Neural progenitor cell (in vitro differentiated cells): ENCODE measurements at regions not wholly inside any gene's neighbourhood (a gene's known extent, or its start where the extent isn't known, plus 50 kb on each side); places are given as distances from the start of the nearest gene placed in this dataset.

Source experiments
- DNase-seq: peaks from one replicate; pipeline ENCODE4 v3.0.0-alpha.2; 2016; ENCODE audit warnings: low spot score
- H2AFZ ChIP-seq: fragments of 200-600 bp; sonication (generic); replicated peaks from 2 replicates; pipeline ENCODE4 v1.6.1; 2016; ENCODE audit warnings: antibody characterized with exemption
- H3F3A ChIP-seq: fragments of 200-600 bp; sonication (generic); 2 replicates; pipeline ENCODE4 v1.6.1; 2016; ENCODE audit warnings: antibody characterized with exemption, low read depth
- H3K27ac ChIP-seq: fragments of 200-600 bp; sonication (generic); 2 replicates; pipeline ENCODE4 v1.5.1; 2016; ENCODE audit warnings: mild to moderate bottlenecking
- H3K27me3 ChIP-seq: fragments of 200-600 bp; sonication (generic); 2 replicates; pipeline ENCODE4 v1.6.1; 2016; ENCODE audit warnings: mild to moderate bottlenecking, moderate library complexity
- H3K36me3 ChIP-seq: fragments of 200-600 bp; sonication (generic); 2 replicates; pipeline ENCODE4 v1.5.1; 2016
- H3K4me1 ChIP-seq: fragments of 200-600 bp; sonication (generic); 2 replicates; pipeline ENCODE4 v1.6.1; 2016; ENCODE audit warnings: mixed run types
- H3K4me2 ChIP-seq: fragments of 200-600 bp; sonication (generic); 2 replicates; pipeline ENCODE4 v1.6.1; 2016
- H3K4me3 ChIP-seq: fragments of 200-600 bp; sonication (generic); 2 replicates; pipeline ENCODE4 v1.5.1; 2016
- H3K79me2 ChIP-seq: fragments of 200-600 bp; sonication (generic); 2 replicates; pipeline ENCODE4 v1.6.1; 2016; ENCODE audit warnings: low read depth
- H3K9ac ChIP-seq: fragments of 200-600 bp; sonication (generic); 2 replicates; pipeline ENCODE4 v1.6.1; 2016
- H3K9me3 ChIP-seq: fragments of 200-600 bp; sonication (generic); 2 replicates; pipeline ENCODE4 v1.5.1; 2016; ENCODE audit warnings: low read depth
- H4K20me1 ChIP-seq: fragments of 200-600 bp; sonication (generic); 2 replicates; pipeline ENCODE4 v1.6.1; 2016; ENCODE audit warnings: low read depth
- H3K27ac Mint-ChIP-seq: 3 replicates; pipeline ENCODE4 v1.8.0; 2021; ENCODE audit warnings: mixed read lengths
- H3K27me3 Mint-ChIP-seq: 2 replicates; pipeline ENCODE4 v1.8.0; 2022; ENCODE audit warnings: low read depth, mild to moderate bottlenecking, inconsistent platforms, moderate library complexity, mixed read lengths; ENCODE audit not compliant: insufficient read depth
- H3K36me3 Mint-ChIP-seq: 3 replicates; pipeline ENCODE4 v1.8.0; 2021; ENCODE audit warnings: mixed read lengths
- H3K4me1 Mint-ChIP-seq: 3 replicates; pipeline ENCODE4 v1.8.0; 2021; ENCODE audit warnings: mixed read lengths
- H3K4me3 Mint-ChIP-seq: 3 replicates; pipeline ENCODE4 v1.8.0; 2021; ENCODE audit warnings: mild to moderate bottlenecking, moderate library complexity, mixed read lengths
- H3K9me3 Mint-ChIP-seq: 3 replicates; pipeline ENCODE4 v1.8.0; 2020; ENCODE audit warnings: mixed read lengths
- CTCF ChIP-seq: fragments of 200-600 bp; sonication (generic); IDR thresholded peaks from 2 replicates; pipeline ENCODE4 v1.5.1; 2017; ENCODE audit warnings: antibody characterized with exemption, mild to moderate bottlenecking
- EZH2 ChIP-seq: fragments of 200-600 bp; sonication (generic); IDR thresholded peaks from 2 replicates; pipeline ENCODE4 v1.6.1; 2017; ENCODE audit warnings: antibody characterized with exemption, mild to moderate bottlenecking, moderate library complexity
- EZH2phosphoT487 ChIP-seq: fragments of 200-600 bp; sonication (generic); IDR thresholded peaks from 2 replicates; pipeline ENCODE4 v1.6.1; 2017; ENCODE audit warnings: antibody characterized with exemption

- Histone ChIP-seq H3K27me3 (no peaks in the 10 kb centered on the region), H3K36me3 (no peaks in the 10 kb centered on the region), H3K79me2 (no peaks in the 10 kb centered on the region), H2AFZ (no peak overlapping the region), H3K4me3 (no peak overlapping the region), H3K4me1 (no peaks in the 10 kb centered on the region), H3F3A (no peaks in the 10 kb centered on the region), H3K4me2 (no peak overlapping the region), H3K27ac (no peak overlapping the region), H3K9ac (no peak overlapping the region), H3K9me3 (no peaks in the 10 kb centered on the region), H4K20me1 (no peaks in the 10 kb centered on the region)
- Mint-ChIP-seq H3K4me1 (no peaks in the 10 kb centered on the region), H3K36me3 (no peaks in the 10 kb centered on the region), H3K27ac (no peak overlapping the region), H3K4me3 (no peak overlapping the region), H3K27me3 (no peaks in the 10 kb centered on the region), H3K9me3 (no peaks in the 10 kb centered on the region)
- TF ChIP-seq CTCF, result no peak
- TF ChIP-seq EZH2phosphoT487, result no peak
- no peak for TF ChIP-seq EZH2
- no peak for DNase-seq
These were observed 605.1 kb downstream of the NUP35 start for GRCh38 chr2:183729380-183729779.

- H3K27ac Mint-ChIP-seq, result no peak overlapping the region
- Histone ChIP-seq H2AFZ (no peak overlapping the region), H3K36me3 (no peaks in the 10 kb centered on the region), H3K27me3 (no peaks in the 10 kb centered on the region), H3F3A (no peaks in the 10 kb centered on the region), H3K4me3 (no peak overlapping the region), H3K27ac (no peak overlapping the region), H3K4me1 (no peaks in the 10 kb centered on the region), H3K9me3 (no peaks in the 10 kb centered on the region), H4K20me1 (no peaks in the 10 kb centered on the region), H3K4me2 (no peak overlapping the region), H3K9ac (no peak overlapping the region), H3K79me2 (no peaks in the 10 kb centered on the region)
- H3K4me3 Mint-ChIP-seq, result no peak overlapping the region
- peaks cover 2% of the 10 kb centered on the region for H3K27me3 Mint-ChIP-seq
- no peak for DNase-seq
- H3K9me3 Mint-ChIP-seq, result no peaks in the 10 kb centered on the region
- no peaks in the 10 kb centered on the region for H3K4me1 Mint-ChIP-seq
- no peaks in the 10 kb centered on the region for H3K36me3 Mint-ChIP-seq
- TF ChIP-seq CTCF, result no peak
- TF ChIP-seq EZH2, result no peak
- no peak for TF ChIP-seq EZH2phosphoT487
These were observed 616.0 kb downstream of the NUP35 start for GRCh38 chr2:183740241-183740640.

- Histone ChIP-seq H2AFZ (no peak overlapping the region), H3K4me2 (no peak overlapping the region), H4K20me1 (no peaks in the 10 kb centered on the region), H3K79me2 (no peaks in the 10 kb centered on the region), H3K27me3 (no peaks in the 10 kb centered on the region), H3K36me3 (no peaks in the 10 kb centered on the region), H3K27ac (no peak overlapping the region), H3K4me3 (no peak overlapping the region), H3K9ac (no peak overlapping the region), H3K4me1 (no peaks in the 10 kb centered on the region), H3K9me3 (no peaks in the 10 kb centered on the region), H3F3A (no peaks in the 10 kb centered on the region)
- Mint-ChIP-seq H3K4me1 (no peaks in the 10 kb centered on the region), H3K36me3 (no peaks in the 10 kb centered on the region), H3K27me3 (no peaks in the 10 kb centered on the region), H3K27ac (no peak overlapping the region), H3K9me3 (no peaks in the 10 kb centered on the region), H3K4me3 (no peak overlapping the region)
- no peak for TF ChIP-seq EZH2phosphoT487
- TF ChIP-seq CTCF, result peak; percentile 12
- DNase-seq, result no peak
These were observed 628.3 kb downstream of the NUP35 start for GRCh38 chr2:183752571-183752970.

GRCh38 chr2:183759033-183759432 lies 634.8 kb downstream of the NUP35 start:
- TF ChIP-seq EZH2phosphoT487, result no peak
- TF ChIP-seq EZH2, result no peak
- no peak for TF ChIP-seq CTCF
- Mint-ChIP-seq H3K36me3 (no peaks in the 10 kb centered on the region), H3K4me3 (no peak overlapping the region), H3K27me3 (no peaks in the 10 kb centered on the region), H3K27ac (no peak overlapping the region), H3K4me1 (no peaks in the 10 kb centered on the region), H3K9me3 (no peaks in the 10 kb centered on the region)
- H3K4me1 ChIP-seq, result no peaks in the 10 kb centered on the region
- H3K4me2 ChIP-seq, result no peak overlapping the region
- no peak for DNase-seq
- H3F3A ChIP-seq, result no peaks in the 10 kb centered on the region
- no peak overlapping the region for H2AFZ ChIP-seq
- no peaks in the 10 kb centered on the region for H3K79me2 ChIP-seq
- no peaks in the 10 kb centered on the region for H3K9me3 ChIP-seq
- no peaks in the 10 kb centered on the region for H3K36me3 ChIP-seq
- H3K4me3 ChIP-seq, result no peak overlapping the region
- no peaks in the 10 kb centered on the region for H3K27me3 ChIP-seq
- no peak overlapping the region for H3K27ac ChIP-seq
- no peak overlapping the region for H3K9ac ChIP-seq
- H4K20me1 ChIP-seq, result no peaks in the 10 kb centered on the region
